ENCODE measurements at regions not wholly inside any gene's neighbourhood (a gene's known extent, or its start where the extent isn't known, plus 50 kb on each side); places are given as distances from the start of the nearest gene placed in this dataset.

DNA sequence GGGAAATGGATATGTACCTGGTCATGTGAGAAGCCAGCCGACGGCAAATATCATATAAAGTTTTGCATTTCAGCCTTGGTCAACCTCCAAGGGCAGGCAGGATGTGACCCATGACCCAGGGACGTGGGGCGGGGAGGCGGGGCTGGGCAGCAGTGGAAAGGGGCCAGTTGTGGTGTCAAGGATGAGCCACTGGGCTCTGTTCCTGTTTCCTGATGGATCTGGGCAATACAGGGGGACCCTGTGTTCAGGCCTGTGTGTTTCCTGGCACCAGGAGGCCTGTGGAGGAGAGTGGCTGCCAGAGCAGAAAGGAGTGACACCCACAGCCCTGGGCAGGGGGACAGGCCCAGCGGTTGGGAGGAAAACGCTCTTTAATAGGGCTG lies 106.9 kb downstream of the GATA6 start:
- Histone ChIP-seq H3K4me3 (ENCODE audit: low read depth in 1 of 2, low read length in 2 of 2) (no peak overlapping the region), H3K4me2 (ENCODE audit: insufficient read depth, low read length) (no peak overlapping the region), H3K27me3 (ENCODE audit: insufficient read depth, low read length, poor library complexity) (peaks cover 3% of the 10 kb centered on the region), H2AFZ (ENCODE audit: low read depth, low read length) (no peak overlapping the region), H3K27ac (ENCODE audit: low read length) (no peak overlapping the region), H3K4me1 (ENCODE audit: insufficient read depth, low read length) (no peaks in the 10 kb centered on the region), H3K36me3 (ENCODE audit: insufficient read depth, low read length) (no peaks in the 10 kb centered on the region), H4K20me1 (ENCODE audit: insufficient read depth, low read length) (no peaks in the 10 kb centered on the region), H3K9ac (ENCODE audit: low read depth, low read length) (no peak overlapping the region), H3K9me3 (ENCODE audit: insufficient read depth, low read length, severe bottlenecking) (no peaks in the 10 kb centered on the region), H3K79me2 (ENCODE audit: insufficient read depth, low read length) (no peaks in the 10 kb centered on the region)
- ATAC-seq (ENCODE audit: insufficient read depth, low read depth): no peak
- DNase-seq: no peak
- no peak for TF ChIP-seq EZH2 (IDR thresholded peaks at IDR 0.05; ENCODE audit: borderline replicate concordance, low read depth, low read length, severe bottlenecking)
- no peak for TF ChIP-seq CTCF (IDR thresholded peaks at IDR 0.05; ENCODE audit: borderline replicate concordance, extremely low read depth, low read length, poor library complexity, severe bottlenecking)

- DNase-seq: no peak
- Histone ChIP-seq H3K27me3 (ENCODE audit: insufficient read depth, low read length, poor library complexity) (peaks cover 3% of the 10 kb centered on the region), H3K4me2 (ENCODE audit: insufficient read depth, low read length) (no peak overlapping the region), H3K79me2 (ENCODE audit: insufficient read depth, low read length) (no peaks in the 10 kb centered on the region), H3K27ac (ENCODE audit: low read length) (no peak overlapping the region), H3K9me3 (ENCODE audit: insufficient read depth, low read length, severe bottlenecking) (no peaks in the 10 kb centered on the region), H3K4me3 (ENCODE audit: low read depth in 1 of 2, low read length in 2 of 2) (no peak overlapping the region), H2AFZ (ENCODE audit: low read depth, low read length) (no peak overlapping the region), H4K20me1 (ENCODE audit: insufficient read depth, low read length) (no peaks in the 10 kb centered on the region), H3K36me3 (ENCODE audit: insufficient read depth, low read length) (no peaks in the 10 kb centered on the region), H3K9ac (ENCODE audit: low read depth, low read length) (no peak overlapping the region), H3K4me1 (ENCODE audit: insufficient read depth, low read length) (no peaks in the 10 kb centered on the region)
- no peak for TF ChIP-seq CTCF (IDR thresholded peaks at IDR 0.05; ENCODE audit: borderline replicate concordance, extremely low read depth, low read length, poor library complexity, severe bottlenecking)
- TF ChIP-seq EZH2 (IDR thresholded peaks at IDR 0.05; ENCODE audit: borderline replicate concordance, low read depth, low read length, severe bottlenecking): no peak
- ATAC-seq (ENCODE audit: insufficient read depth, low read depth): no peak
Observed at GRCh38 chr18:22275706-22276333, 106.4 kb downstream of the GATA6 start.

DNA sequence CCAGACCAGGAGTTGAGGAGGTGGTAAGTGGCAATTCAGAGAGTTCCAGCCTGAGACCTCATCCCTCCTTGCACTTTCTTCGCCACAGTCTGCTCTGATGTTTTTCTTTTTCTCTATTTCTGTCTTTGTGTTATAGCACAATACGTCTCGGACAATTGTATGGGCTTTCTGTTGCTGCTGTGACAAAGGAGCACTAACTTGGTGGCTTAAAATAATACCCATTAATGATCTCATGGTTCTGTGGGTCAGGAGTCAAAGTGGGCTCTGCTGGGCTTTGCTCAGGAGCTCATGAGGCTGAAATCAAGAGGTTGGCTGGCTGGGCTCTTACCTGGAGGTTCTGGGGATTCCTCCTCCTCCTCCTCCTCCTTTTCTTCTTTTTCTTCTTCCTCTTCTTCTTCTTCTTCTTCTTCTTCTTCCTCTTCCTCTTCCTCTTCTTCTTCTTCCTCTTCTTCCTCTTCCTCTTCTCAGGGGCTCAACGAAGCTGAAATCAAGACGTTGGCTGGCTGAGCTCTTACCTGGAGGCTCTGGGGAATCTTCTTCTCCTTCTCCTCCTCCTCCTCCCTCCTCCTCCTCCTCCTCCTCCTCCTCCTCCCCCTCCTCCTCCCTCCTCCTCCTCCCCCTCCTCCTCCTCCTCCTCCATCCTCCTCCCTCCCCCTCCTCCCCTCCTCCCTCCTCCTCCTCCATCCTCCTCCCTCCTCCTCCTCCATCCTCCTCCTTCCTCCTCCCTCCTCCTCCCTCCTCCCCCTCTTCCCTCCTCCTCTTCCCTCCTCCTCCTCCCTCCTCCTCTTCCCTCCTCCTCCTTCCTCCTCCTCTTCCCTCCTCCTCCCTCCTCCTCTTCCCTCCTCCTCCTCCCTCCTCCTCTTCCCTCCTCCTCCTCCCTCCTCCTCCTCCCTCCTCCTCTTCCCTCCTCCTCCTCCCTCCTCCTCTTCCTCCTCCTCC lies 104.0 kb downstream of the GATA6 start:
- Histone ChIP-seq H3K36me3 (ENCODE audit: insufficient read depth, low read length) (no peaks in the 10 kb centered on the region), H3K27me3 (ENCODE audit: insufficient read depth, low read length, poor library complexity) (peaks cover 6% of the 10 kb centered on the region), H2AFZ (ENCODE audit: low read depth, low read length) (no peak overlapping the region), H3K4me3 (ENCODE audit: low read depth in 1 of 2, low read length in 2 of 2) (no peak overlapping the region), H3K4me1 (ENCODE audit: insufficient read depth, low read length) (no peaks in the 10 kb centered on the region), H3K9ac (ENCODE audit: low read depth, low read length) (no peak overlapping the region), H4K20me1 (ENCODE audit: insufficient read depth, low read length) (no peaks in the 10 kb centered on the region), H3K9me3 (ENCODE audit: insufficient read depth, low read length, severe bottlenecking) (no peaks in the 10 kb centered on the region), H3K27ac (ENCODE audit: low read length) (no peak overlapping the region), H3K4me2 (ENCODE audit: insufficient read depth, low read length) (no peak overlapping the region), H3K79me2 (ENCODE audit: insufficient read depth, low read length) (no peaks in the 10 kb centered on the region)
- DNase-seq (no peak), ATAC-seq (ENCODE audit: insufficient read depth, low read depth) (no peak)
- TF ChIP-seq CTCF (IDR thresholded peaks at IDR 0.05; ENCODE audit: borderline replicate concordance, extremely low read depth, low read length, poor library complexity, severe bottlenecking) (no peak), EZH2 (IDR thresholded peaks at IDR 0.05; ENCODE audit: borderline replicate concordance, low read depth, low read length, severe bottlenecking) (no peak)
